ENCODE measurements at regions not wholly inside any gene's neighbourhood (a gene's known extent, or its start where the extent isn't known, plus 50 kb on each side); places are given as distances from the start of the nearest gene placed in this dataset.

GRCh38 chr1:201739492-201740085, 89.4 kb upstream of the IPO9 start:
- H3K4me3 ChIP-seq (ENCODE audit: low read depth, low read length) = peak overlapping the region; percentile 62
- TF ChIP-seq CTCF (IDR thresholded peaks at IDR 0.05; ENCODE audit: insufficient read depth, low read length, poor library complexity, severe bottlenecking) = no peak
- H3K36me3 ChIP-seq (ENCODE audit: control insufficient read depth, insufficient read depth, low read length) = no peaks in the 10 kb centered on the region
- no peaks in the 10 kb centered on the region for H3K27me3 ChIP-seq (ENCODE audit: control insufficient read depth, insufficient read depth, low read length)
- DNase-seq (ENCODE audit: low read depth) = no peak

GRCh38 chr1:201740086-201740541, 88.8 kb upstream of the IPO9 start:
- Histone ChIP-seq H3K4me3 (ENCODE audit: low read depth, low read length) (peak overlapping the region; percentile 62), H3K27me3 (ENCODE audit: control insufficient read depth, insufficient read depth, low read length) (no peaks in the 10 kb centered on the region), H3K36me3 (ENCODE audit: control insufficient read depth, insufficient read depth, low read length) (no peaks in the 10 kb centered on the region)
- TF ChIP-seq CTCF (IDR thresholded peaks at IDR 0.05; ENCODE audit: insufficient read depth, low read length, poor library complexity, severe bottlenecking) = no peak
- DNase-seq (ENCODE audit: low read depth) = no peak

GRCh38 chr1:201740670-201741111, 88.3 kb upstream of the IPO9 start:
- Histone ChIP-seq H3K27me3 (ENCODE audit: control insufficient read depth, insufficient read depth, low read length) (no peaks in the 10 kb centered on the region), H3K36me3 (ENCODE audit: control insufficient read depth, insufficient read depth, low read length) (no peaks in the 10 kb centered on the region), H3K4me3 (ENCODE audit: low read depth, low read length) (peak overlapping the region; percentile 62)
- no peak for TF ChIP-seq CTCF (IDR thresholded peaks at IDR 0.05; ENCODE audit: insufficient read depth, low read length, poor library complexity, severe bottlenecking)
- DNase-seq (ENCODE audit: low read depth) = no peak

GRCh38 chr1:201741763-201742342, 87.1 kb upstream of the IPO9 start:
- DNase-seq (ENCODE audit: low read depth) = no peak

GRCh38 chr1:201742476-201742875, 86.5 kb upstream of the IPO9 start:
- Histone ChIP-seq H3K27me3 (ENCODE audit: control insufficient read depth, insufficient read depth, low read length) (no peaks in the 10 kb centered on the region), H3K4me3 (ENCODE audit: low read depth, low read length) (no peak overlapping the region), H3K36me3 (ENCODE audit: control insufficient read depth, insufficient read depth, low read length) (no peaks in the 10 kb centered on the region)
- no peak for TF ChIP-seq CTCF (IDR thresholded peaks at IDR 0.05; ENCODE audit: insufficient read depth, low read length, poor library complexity, severe bottlenecking)
- DNase-seq (ENCODE audit: low read depth) = no peak

More at GRCh38 chr1:201741763-201742342, 87.1 kb upstream of the IPO9 start:
- H3K36me3 ChIP-seq (ENCODE audit: control insufficient read depth, insufficient read depth, low read length) = no peaks in the 10 kb centered on the region
- no peaks in the 10 kb centered on the region for H3K27me3 ChIP-seq (ENCODE audit: control insufficient read depth, insufficient read depth, low read length)
- no peak overlapping the region for H3K4me3 ChIP-seq (ENCODE audit: low read depth, low read length)
- no peak for TF ChIP-seq CTCF (IDR thresholded peaks at IDR 0.05; ENCODE audit: insufficient read depth, low read length, poor library complexity, severe bottlenecking)

Measured in kidney epithelial cell (primary cell).